ENCODE measurements at regions not wholly inside any gene's neighbourhood (a gene's known extent, or its start where the extent isn't known, plus 50 kb on each side); places are given as distances from the start of the nearest gene placed in this dataset.

GRCh38 chr6:140548366-140548765, 1173.9 kb upstream of the CITED2 start:
- no peak for TF ChIP-seq CTCF (IDR thresholded peaks at IDR 0.05; ENCODE audit: low read depth, low read length)
- TF ChIP-seq MAX (IDR thresholded peaks at IDR 0.05; ENCODE audit: low read depth, low read length) = no peak
- TF ChIP-seq POLR2A (IDR thresholded peaks at IDR 0.05; ENCODE audit: extremely low read depth, insufficient read length) = no peak
- no peak for TF ChIP-seq MYC (IDR thresholded peaks at IDR 0.05; ENCODE audit: low read depth, low read length)
